A673 (cell line): ENCODE measurements at regions not wholly inside any gene's neighbourhood (a gene's known extent, or its start where the extent isn't known, plus 50 kb on each side); places are given as distances from the start of the nearest gene placed in this dataset.
A peak's percentile ranks its signal among the peaks of the same experiment; 100 is the strongest.
"Not testable (repeated sequence)": the region's sequence is repeated elsewhere in the genome, so short reads cannot be mapped to it uniquely, and the experiment has no call there.

Experiments used
- BruUV-seq: library from RNA; stranded (reverse); fragments of 400-500 nt; replicated peaks from 2 replicates; lab custom pipeline; 2021; lab: Mats Ljungman, UMichigan
- CTCF ChIA-PET: fragments of 300-600 bp; sonication (Branson Sonifier 250); formaldehyde crosslinking; loops from one replicate; lab custom pipeline; 2022; ENCODE audit warnings: antibody characterized with exemption; lab: Charles Lee
- POLR2A ChIA-PET: fragments of 300-600 bp; sonication (Branson Sonifier 250); formaldehyde crosslinking; loops from one replicate; lab custom pipeline; 2022; ENCODE audit warnings: antibody characterized with exemption; ENCODE audit not compliant: low non-redundant PET; lab: Charles Lee
- DNase-seq: peaks from one replicate; pipeline ENCODE4 v3.0.0-alpha.2; 2015; ENCODE audit warnings: low spot score
- H3K27ac ChIP-seq: fragments of 200-600 bp; sonication (generic); 2 replicates; pipeline ENCODE4 v1.5.1; 2016; ENCODE audit warnings: mixed run types, low read depth, mild to moderate bottlenecking, mixed read lengths, antibody characterized with exemption, low read length; ENCODE audit not compliant: poor library complexity, severe bottlenecking
- H3K27me3 ChIP-seq: fragments of 200-600 bp; sonication (generic); replicated peaks from 2 replicates; pipeline ENCODE4 v1.6.1; 2017; ENCODE audit warnings: mixed run types, low read depth, mild to moderate bottlenecking, mixed read lengths, antibody characterized with exemption, low read length; ENCODE audit not compliant: insufficient read depth, poor library complexity
- H3K36me3 ChIP-seq: fragments of 200-600 bp; sonication (generic); 2 replicates; pipeline ENCODE4 v1.6.1; 2016; ENCODE audit warnings: mixed run types, mild to moderate bottlenecking, mixed read lengths, antibody characterized with exemption, low read length; ENCODE audit not compliant: insufficient read depth, poor library complexity, severe bottlenecking
- H3K4me1 ChIP-seq: fragments of 200-600 bp; sonication (generic); 2 replicates; pipeline ENCODE4 v1.6.1; 2017; ENCODE audit warnings: mixed run types, mild to moderate bottlenecking, mixed read lengths, antibody characterized with exemption, low read length; ENCODE audit not compliant: insufficient read depth, poor library complexity, severe bottlenecking
- H3K4me3 ChIP-seq: fragments of 200-600 bp; sonication (generic); 2 replicates; pipeline ENCODE4 v1.5.1; 2016; ENCODE audit warnings: low read depth, mixed run types, mild to moderate bottlenecking, mixed read lengths, low read length; ENCODE audit not compliant: poor library complexity, severe bottlenecking
- H3K9me3 ChIP-seq: fragments of 200-600 bp; sonication (generic); 2 replicates; pipeline ENCODE4 v1.6.1; 2016; ENCODE audit warnings: mixed run types, low read depth, mild to moderate bottlenecking, mixed read lengths, antibody characterized with exemption, low read length; ENCODE audit not compliant: poor library complexity, severe bottlenecking
- CTCF ChIP-seq: fragments of 300-800, 200-600 bp; sonication (generic); conservative IDR thresholded peaks from 2 replicates; pipeline ENCODE4 v1.5.1; 2017; ENCODE audit warnings: low read depth, mild to moderate bottlenecking, antibody characterized with exemption, low read length, moderate library complexity, mixed read lengths
- EZH2 ChIP-seq: fragments of 200-600 bp; sonication (generic); IDR thresholded peaks from 2 replicates; pipeline ENCODE4 v1.6.1; 2017; ENCODE audit warnings: borderline replicate concordance, low read depth, mild to moderate bottlenecking, mixed read lengths, antibody characterized with exemption, low read length; ENCODE audit not compliant: poor library complexity, severe bottlenecking
- intact Hi-C: fragments of 100-400 bp; cut with micrococcal nuclease; formaldehyde crosslinking; loops from one replicate; pipeline ENCODE4 v1.10.0; 2022; ENCODE audit not compliant: unreplicated experiment

GRCh38 chr6:17220040-17220910, 60.9 kb upstream of the RBM24 start:
- Histone ChIP-seq H3K9me3 (no peaks in the 10 kb centered on the region), H3K27me3 (no peaks in the 10 kb centered on the region), H3K36me3 (no peaks in the 10 kb centered on the region), H3K4me3 (no peak overlapping the region), H3K4me1 (no peaks in the 10 kb centered on the region), H3K27ac (no peak overlapping the region)
- BruUV-seq, result no TSS peak
- no peak for TF ChIP-seq EZH2
- TF ChIP-seq CTCF, result no peak
- no peak for DNase-seq
- ChIA-PET CTCF (interaction anchor here (0.6 kb wide), 1 partner anchor 483 kb away, joined by 3 read pairs; no protein-coding TSS in a partner anchor), POLR2A (no interaction called here)
- intact Hi-C loops, result no loop called here

- CTCF ChIA-PET, result no interaction called here
Observed at GRCh38 chr6:17224056-17224455, 57.1 kb upstream of the RBM24 start.

GRCh38 chr6:17224501-17224900, 56.7 kb upstream of the RBM24 start:
- BruUV-seq, CTCF ChIA-PET, H3K4me3 ChIP-seq, H3K4me1 ChIP-seq, intact Hi-C loops, H3K27ac ChIP-seq, H3K36me3 ChIP-seq, H3K27me3 ChIP-seq, H3K9me3 ChIP-seq, DNase-seq, POLR2A ChIA-PET: not testable (repeated sequence)

More at GRCh38 chr6:17224056-17224455, 57.1 kb upstream of the RBM24 start:
- TF ChIP-seq EZH2, result no peak
- no peak for TF ChIP-seq CTCF
- Histone ChIP-seq H3K4me1 (peaks cover 5% of the 10 kb centered on the region), H3K9me3 (no peaks in the 10 kb centered on the region), H3K36me3 (no peaks in the 10 kb centered on the region), H3K4me3 (no peak overlapping the region), H3K27me3 (no peaks in the 10 kb centered on the region), H3K27ac (no peak overlapping the region)
- intact Hi-C loops, result no loop called here
- peak; percentile 31 for DNase-seq
- BruUV-seq, result no TSS peak
- POLR2A ChIA-PET, result no interaction called here
